ENCODE measurements at regions not wholly inside any gene's neighbourhood (a gene's known extent, or its start where the extent isn't known, plus 50 kb on each side); places are given as distances from the start of the nearest gene placed in this dataset.

DNA sequence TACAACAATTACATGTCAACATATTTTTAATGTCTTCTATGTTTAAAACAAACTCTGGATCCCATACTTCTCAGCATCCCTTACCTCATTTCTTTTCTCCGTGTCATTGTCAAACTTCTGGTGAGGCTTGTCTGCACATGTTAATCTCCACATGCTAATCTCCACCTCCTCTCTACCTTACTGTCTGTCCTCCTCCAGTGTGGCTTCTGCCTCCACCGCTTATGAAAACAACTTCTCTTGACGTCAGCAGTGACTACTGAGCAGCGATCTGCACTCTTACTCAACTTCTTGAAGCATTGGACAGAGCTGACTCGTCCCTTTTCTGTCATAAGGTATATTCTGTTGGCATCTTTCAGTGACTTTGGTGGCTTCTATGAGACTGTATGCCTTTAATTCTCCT, 338.2 kb upstream of the THRB start:
- no peak for TF ChIP-seq KLF5 (IDR thresholded peaks at IDR 0.05; ENCODE audit: partially characterized antibody)
- no peak for TF ChIP-seq FOXK2 (IDR thresholded peaks at IDR 0.05)
- no peak for TF ChIP-seq CHD1 (IDR thresholded peaks at IDR 0.05; ENCODE audit: low read depth, low read length)
- no peak for TF ChIP-seq ETV6 (conservative IDR thresholded peaks at IDR 0.05 in 1 of 2, IDR thresholded peaks at IDR 0.05 in 1 of 2; ENCODE audit: borderline replicate concordance in 1 of 2, low read depth in 1 of 2)
- no peak for TF ChIP-seq SRF (IDR thresholded peaks at IDR 0.05; ENCODE audit: low read depth in 2 of 2, low read length in 2 of 2)
- TF ChIP-seq HDAC2 (IDR thresholded peaks at IDR 0.05), result no peak
- no peak for TF ChIP-seq NBN (IDR thresholded peaks at IDR 0.05)
- no peak for TF ChIP-seq HDGF (IDR thresholded peaks at IDR 0.05)
- H3K27me3 ChIP-seq (replicated peaks in 1 of 2; ENCODE audit: control insufficient read depth in 2 of 2, insufficient read depth in 2 of 2, low read length in 1 of 2), result no peaks in the 10 kb centered on the region; a peak in 2 of 4 replicates
- intact Hi-C loops (cut with micrococcal nuclease; ENCODE audit: unreplicated experiment), result no loop called here
- no peak overlapping the region for H3K9ac ChIP-seq (ENCODE audit: control insufficient read depth, insufficient read depth, low read length)
- DNase-seq (ENCODE audit: low read depth, low spot score), result no peak
- H3K4me3 ChIP-seq, result no peak overlapping the region
- H4K20me1 ChIP-seq (ENCODE audit: control insufficient read depth, insufficient read depth), result no peaks in the 10 kb centered on the region
- H3K27ac ChIP-seq (ENCODE audit: control insufficient read depth, insufficient read depth), result no peak overlapping the region
- H3K4me2 ChIP-seq (ENCODE audit: control insufficient read depth, insufficient read depth), result no peak overlapping the region
- no peaks in the 10 kb centered on the region for H3K4me1 ChIP-seq (ENCODE audit: control insufficient read depth, insufficient read depth, low read length)
- FAIRE-seq, result no peak
- RAD21 ChIA-PET (ENCODE audit: unreplicated experiment), result no interaction called here
- H2AFZ ChIP-seq (ENCODE audit: control insufficient read depth, low read depth, low read length), result no peak overlapping the region
- SMC1A ChIA-PET (ENCODE audit: uncharacterized antibody, unreplicated experiment), result interaction anchor here (0.6 kb wide), 1 partner anchor 413 kb away, joined by 3 read pairs; no protein-coding TSS in a partner anchor
- H3K36me3 ChIP-seq (ENCODE audit: control insufficient read depth in 2 of 2, insufficient read depth in 2 of 2, low read length in 1 of 2), result no peaks in the 10 kb centered on the region
- CTCF ChIA-PET, result interaction anchor here (0.6 to 1.1 kb wide), 2 partner anchors 201 to 1245 kb away, joined by 3 read pairs; no protein-coding TSS in a partner anchor
- in situ Hi-C loops (cut with MboI), result no loop called here
- POLR2A ChIA-PET, result no interaction called here
- no peaks in the 10 kb centered on the region for H3K79me2 ChIP-seq (ENCODE audit: control insufficient read depth, insufficient read depth, low read length)
- WGBS (ENCODE audit: insufficient coverage, insufficient replicate concordance, low lambda C conversion rate, missing lambda C conversion rate), result 26% methylated on average over 5 of the region's 5 CpGs
- no peaks in the 10 kb centered on the region for H3K9me3 ChIP-seq (replicated peaks; ENCODE audit: control insufficient read depth, insufficient read depth, low read length)
- no peak for ATAC-seq
- BruUV-seq (replicated peaks), result no TSS peak

DNA sequence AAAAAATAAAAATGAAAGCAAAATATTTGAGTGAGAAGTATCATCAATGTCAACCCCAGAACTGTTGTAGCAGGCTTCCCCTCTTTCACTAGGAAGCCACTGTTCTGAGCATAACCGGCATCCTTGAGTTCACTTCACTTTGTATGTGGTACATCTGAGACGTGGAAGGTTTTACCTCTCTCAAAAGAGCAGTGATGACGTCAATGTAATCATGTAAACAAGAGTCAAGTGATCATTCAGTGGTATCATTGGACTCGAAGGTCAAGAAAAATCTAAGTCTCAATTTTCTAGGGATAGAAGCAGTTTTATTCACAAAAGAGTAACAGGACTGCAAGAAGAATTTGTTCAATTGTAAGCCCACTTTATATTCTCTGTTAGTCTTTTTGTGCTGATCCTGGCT, 339.8 kb upstream of the THRB start:
- CTCF ChIA-PET, result no interaction called here
- BruUV-seq (replicated peaks), result no TSS peak
- H3K27ac ChIP-seq (ENCODE audit: control insufficient read depth, insufficient read depth), result no peak overlapping the region
- H3K4me2 ChIP-seq (ENCODE audit: control insufficient read depth, insufficient read depth), result no peak overlapping the region
- H2AFZ ChIP-seq (ENCODE audit: control insufficient read depth, low read depth, low read length), result no peak overlapping the region
- H3K9ac ChIP-seq (ENCODE audit: control insufficient read depth, insufficient read depth, low read length), result no peak overlapping the region
- DNase-seq (ENCODE audit: low read depth, low spot score), result no peak
- no peaks in the 10 kb centered on the region for H3K36me3 ChIP-seq (ENCODE audit: control insufficient read depth in 2 of 2, insufficient read depth in 2 of 2, low read length in 1 of 2)
- no peak for ATAC-seq
- SMC1A ChIA-PET (ENCODE audit: uncharacterized antibody, unreplicated experiment), result no interaction called here
- 7% methylated on average over 4 of the region's 4 CpGs for whole genome bisulfite sequencing (ENCODE audit: insufficient coverage, insufficient replicate concordance, low lambda C conversion rate, missing lambda C conversion rate)
- no peaks in the 10 kb centered on the region for H4K20me1 ChIP-seq (ENCODE audit: control insufficient read depth, insufficient read depth)
- H3K27me3 ChIP-seq (replicated peaks in 1 of 2; ENCODE audit: control insufficient read depth in 2 of 2, insufficient read depth in 2 of 2, low read length in 1 of 2), result no peaks in the 10 kb centered on the region; a peak in 2 of 4 replicates
- no peak for FAIRE-seq
- in situ Hi-C loops (cut with MboI) (no loop called here), intact Hi-C loops (cut with micrococcal nuclease; ENCODE audit: unreplicated experiment) (no loop called here)
- no peaks in the 10 kb centered on the region for H3K9me3 ChIP-seq (replicated peaks; ENCODE audit: control insufficient read depth, insufficient read depth, low read length)
- no peak overlapping the region for H3K4me3 ChIP-seq
- no peaks in the 10 kb centered on the region for H3K4me1 ChIP-seq (ENCODE audit: control insufficient read depth, insufficient read depth, low read length)
- POLR2A ChIA-PET, result no interaction called here
- no peaks in the 10 kb centered on the region for H3K79me2 ChIP-seq (ENCODE audit: control insufficient read depth, insufficient read depth, low read length)
- RAD21 ChIA-PET (ENCODE audit: unreplicated experiment), result no interaction called here
- no peak for TF ChIP-seq BCL11A (IDR thresholded peaks at IDR 0.05; ENCODE audit: low read depth, low read length)
- TF ChIP-seq GATAD2B (conservative IDR thresholded peaks at IDR 0.05; ENCODE audit: low read depth), result no peak
- no peak for TF ChIP-seq MYB (IDR thresholded peaks at IDR 0.05; ENCODE audit: borderline replicate concordance, low read depth, low read length)
- no peak for TF ChIP-seq BRCA1 (IDR thresholded peaks at IDR 0.05; ENCODE audit: low read depth, low read length)
- TF ChIP-seq, protein P1, sequence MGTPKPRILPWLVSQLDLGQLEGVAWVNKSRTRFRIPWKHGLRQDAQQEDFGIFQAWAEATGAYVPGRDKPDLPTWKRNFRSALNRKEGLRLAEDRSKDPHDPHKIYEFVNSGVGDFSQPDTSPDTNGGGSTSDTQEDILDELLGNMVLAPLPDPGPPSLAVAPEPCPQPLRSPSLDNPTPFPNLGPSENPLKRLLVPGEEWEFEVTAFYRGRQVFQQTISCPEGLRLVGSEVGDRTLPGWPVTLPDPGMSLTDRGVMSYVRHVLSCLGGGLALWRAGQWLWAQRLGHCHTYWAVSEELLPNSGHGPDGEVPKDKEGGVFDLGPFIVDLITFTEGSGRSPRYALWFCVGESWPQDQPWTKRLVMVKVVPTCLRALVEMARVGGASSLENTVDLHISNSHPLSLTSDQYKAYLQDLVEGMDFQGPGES (IDR thresholded peaks at IDR 0.05), result no peak
- TF ChIP-seq, protein P2, sequence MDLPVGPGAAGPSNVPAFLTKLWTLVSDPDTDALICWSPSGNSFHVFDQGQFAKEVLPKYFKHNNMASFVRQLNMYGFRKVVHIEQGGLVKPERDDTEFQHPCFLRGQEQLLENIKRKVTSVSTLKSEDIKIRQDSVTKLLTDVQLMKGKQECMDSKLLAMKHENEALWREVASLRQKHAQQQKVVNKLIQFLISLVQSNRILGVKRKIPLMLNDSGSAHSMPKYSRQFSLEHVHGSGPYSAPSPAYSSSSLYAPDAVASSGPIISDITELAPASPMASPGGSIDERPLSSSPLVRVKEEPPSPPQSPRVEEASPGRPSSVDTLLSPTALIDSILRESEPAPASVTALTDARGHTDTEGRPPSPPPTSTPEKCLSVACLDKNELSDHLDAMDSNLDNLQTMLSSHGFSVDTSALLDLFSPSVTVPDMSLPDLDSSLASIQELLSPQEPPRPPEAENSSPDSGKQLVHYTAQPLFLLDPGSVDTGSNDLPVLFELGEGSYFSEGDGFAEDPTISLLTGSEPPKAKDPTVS (IDR thresholded peaks at IDR 0.05; ENCODE audit: low read depth, low read length), result no peak
- no peak for TF ChIP-seq RCOR1 (conservative IDR thresholded peaks at IDR 0.05; ENCODE audit: low read depth, low read length)
- TF ChIP-seq, protein P3, sequence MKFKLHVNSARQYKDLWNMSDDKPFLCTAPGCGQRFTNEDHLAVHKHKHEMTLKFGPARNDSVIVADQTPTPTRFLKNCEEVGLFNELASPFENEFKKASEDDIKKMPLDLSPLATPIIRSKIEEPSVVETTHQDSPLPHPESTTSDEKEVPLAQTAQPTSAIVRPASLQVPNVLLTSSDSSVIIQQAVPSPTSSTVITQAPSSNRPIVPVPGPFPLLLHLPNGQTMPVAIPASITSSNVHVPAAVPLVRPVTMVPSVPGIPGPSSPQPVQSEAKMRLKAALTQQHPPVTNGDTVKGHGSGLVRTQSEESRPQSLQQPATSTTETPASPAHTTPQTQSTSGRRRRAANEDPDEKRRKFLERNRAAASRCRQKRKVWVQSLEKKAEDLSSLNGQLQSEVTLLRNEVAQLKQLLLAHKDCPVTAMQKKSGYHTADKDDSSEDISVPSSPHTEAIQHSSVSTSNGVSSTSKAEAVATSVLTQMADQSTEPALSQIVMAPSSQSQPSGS (IDR thresholded peaks at IDR 0.05; ENCODE audit: low read length), result no peak
- no peak for TF ChIP-seq NRF1 (conservative IDR thresholded peaks at IDR 0.05; ENCODE audit: low read depth, low read length)
- no peak for TF ChIP-seq MTA2 (IDR thresholded peaks at IDR 0.05; ENCODE audit: low read depth)

Data from GM12878 (cell line).